K562 (cell line): ENCODE measurements at regions not wholly inside any gene's neighbourhood (a gene's known extent, or its start where the extent isn't known, plus 50 kb on each side); places are given as distances from the start of the nearest gene placed in this dataset.

Experiments
- ARID2 ChIP-seq: fragments of 450-650 bp; IDR thresholded peaks from 2 replicates; pipeline ENCODE4 v1.6.1; 2017; ENCODE audit warnings: antibody characterized with exemption, mild to moderate bottlenecking
- CBFB ChIP-seq: sonication (generic); formaldehyde crosslinking; IDR thresholded peaks from 2 replicates; pipeline ENCODE4 v1.4.0; 2020; ENCODE audit warnings: mild to moderate bottlenecking, missing genetic modification reagents
- CEBPB ChIP-seq: fragments of 450-650 bp; IDR thresholded peaks from 2 replicates; pipeline ENCODE4 v1.6.1; 2016; ENCODE audit warnings: missing genetic modification characterization, missing compliant biosample characterization
- CREB1 ChIP-seq, 2 experiments: sonication (generic) in 1 of 2; formaldehyde crosslinking in 1 of 2; IDR thresholded peaks; 2 replicates each; pipeline versions ENCODE4 v1.6.1 to v1.8.0; 2012 to 2022; ENCODE audit warnings: inconsistent platforms in 1 of 2, mild to moderate bottlenecking in 1 of 2, missing genetic modification reagents in 1 of 2, moderate library complexity in 1 of 2
- FOXK2 ChIP-seq, 2 experiments: fragments of 450-650 bp; IDR thresholded peaks in 1 of 2; conservative IDR thresholded peaks in 1 of 2; 2 replicates each; pipeline ENCODE4 v1.6.1; 2016; ENCODE audit warnings: low read depth in 2 of 2, mild to moderate bottlenecking in 1 of 2
- GABPA ChIP-seq: fragments of 200-800 bp; sonication (Bioruptor generic); conservative IDR thresholded peaks from 2 replicates; pipeline ENCODE4 v1.6.1; 2016; ENCODE audit warnings: low read depth, missing genetic modification characterization, missing compliant biosample characterization
- HDAC1 ChIP-seq, 2 experiments: fragments of 450-650 bp; IDR thresholded peaks; 2 replicates each; pipeline ENCODE4 v1.6.1; 2016 to 2017; ENCODE audit warnings: inconsistent platforms in 1 of 2, mild to moderate bottlenecking in 1 of 2, moderate library complexity in 1 of 2
- HMGN3 ChIP-seq: IDR thresholded peaks from 2 replicates; pipeline ENCODE4 v1.6.1; 2011; ENCODE audit warnings: borderline replicate concordance, low read depth, mild to moderate bottlenecking, mixed read lengths, low read length; ENCODE audit not compliant: insufficient read length; ENCODE audit errors: extremely low read depth
- JUND ChIP-seq, 2 experiments: IDR thresholded peaks; 2 replicates in 1 of 2; 3 replicates in 1 of 2; pipeline ENCODE4 v1.6.1; 2011; ENCODE audit warnings: borderline replicate concordance in 2 of 2, low read depth in 2 of 2, low read length in 2 of 2, improper control_type of control experiment in 1 of 2, missing biosample characterization in 1 of 2, missing genetic modification characterization in 1 of 2, missing genetic modification reagents in 1 of 2
- NEUROD1 ChIP-seq: fragments of 150-350 bp; IDR thresholded peaks from 2 replicates; pipeline ENCODE4 v1.6.1; 2014; ENCODE audit warnings: borderline replicate concordance, low read length, low read depth; ENCODE audit not compliant: partially characterized antibody
- NFIX ChIP-seq: fragments of 250-450 bp; sonication (Bioruptor Pico); IDR thresholded peaks from 2 replicates; pipeline ENCODE4 v1.4.0; 2020; ENCODE audit warnings: low read depth, mild to moderate bottlenecking, moderate library complexity
- NR2C2 ChIP-seq, 2 experiments: fragments of 200-800 bp in 1 of 2; sonication (Bioruptor generic) in 1 of 2; sonication (generic) in 1 of 2; formaldehyde crosslinking in 1 of 2; IDR thresholded peaks; 2 replicates each; pipeline versions ENCODE4 v1.6.1 to v1.8.0; 2016 to 2022; ENCODE audit warnings: mild to moderate bottlenecking in 1 of 2, missing compliant biosample characterization in 1 of 2, missing genetic modification characterization in 1 of 2, missing genetic modification reagents in 1 of 2
- POLR2A ChIP-seq: fragments of 450-650 bp; conservative IDR thresholded peaks from 2 replicates; pipeline ENCODE4 v1.6.1; 2016
- POLR2B ChIP-seq: fragments of 450-650 bp; IDR thresholded peaks from 2 replicates; pipeline ENCODE4 v1.6.1; 2018; ENCODE audit warnings: low read depth; ENCODE audit not compliant: partially characterized antibody
- TBP ChIP-seq: optimal IDR thresholded peaks from 2 replicates; pipeline ENCODE3; 2011; ENCODE audit warnings: low read depth, low read length, improper control_type of control experiment
- ZBTB7A ChIP-seq: IDR thresholded peaks from 2 replicates; pipeline ENCODE4 v1.6.1; 2011; ENCODE audit warnings: low read depth, mild to moderate bottlenecking, low read length, moderate library complexity, borderline replicate concordance; ENCODE audit not compliant: control insufficient read depth
- TF ChIP-seq, protein P1 (sequence below), 3 experiments: fragments of 200-800 bp in 1 of 3; fragments of 250-450 bp in 1 of 3; fragments of 450-650 bp in 1 of 3; sonication (Bioruptor Pico) in 1 of 3; sonication (Bioruptor generic) in 1 of 3; formaldehyde crosslinking in 1 of 3; IDR thresholded peaks; 2 replicates each; pipeline versions ENCODE4 v1.6.1 to v1.8.0; 2016 to 2022; ENCODE audit warnings: mild to moderate bottlenecking in 2 of 3, missing genetic modification characterization in 2 of 3, missing compliant biosample characterization in 1 of 3, moderate library complexity in 1 of 3
- TF ChIP-seq, protein P2 (sequence below): sonication (generic); formaldehyde crosslinking; IDR thresholded peaks from 2 replicates; pipeline ENCODE4 v1.8.1; 2023; ENCODE audit warnings: mild to moderate bottlenecking, missing genetic modification reagents
- TF ChIP-seq, protein P3 (sequence below), 2 experiments: fragments of 450-650 bp; IDR thresholded peaks; 2 replicates each; pipeline ENCODE4 v1.6.1; 2016

DNA sequence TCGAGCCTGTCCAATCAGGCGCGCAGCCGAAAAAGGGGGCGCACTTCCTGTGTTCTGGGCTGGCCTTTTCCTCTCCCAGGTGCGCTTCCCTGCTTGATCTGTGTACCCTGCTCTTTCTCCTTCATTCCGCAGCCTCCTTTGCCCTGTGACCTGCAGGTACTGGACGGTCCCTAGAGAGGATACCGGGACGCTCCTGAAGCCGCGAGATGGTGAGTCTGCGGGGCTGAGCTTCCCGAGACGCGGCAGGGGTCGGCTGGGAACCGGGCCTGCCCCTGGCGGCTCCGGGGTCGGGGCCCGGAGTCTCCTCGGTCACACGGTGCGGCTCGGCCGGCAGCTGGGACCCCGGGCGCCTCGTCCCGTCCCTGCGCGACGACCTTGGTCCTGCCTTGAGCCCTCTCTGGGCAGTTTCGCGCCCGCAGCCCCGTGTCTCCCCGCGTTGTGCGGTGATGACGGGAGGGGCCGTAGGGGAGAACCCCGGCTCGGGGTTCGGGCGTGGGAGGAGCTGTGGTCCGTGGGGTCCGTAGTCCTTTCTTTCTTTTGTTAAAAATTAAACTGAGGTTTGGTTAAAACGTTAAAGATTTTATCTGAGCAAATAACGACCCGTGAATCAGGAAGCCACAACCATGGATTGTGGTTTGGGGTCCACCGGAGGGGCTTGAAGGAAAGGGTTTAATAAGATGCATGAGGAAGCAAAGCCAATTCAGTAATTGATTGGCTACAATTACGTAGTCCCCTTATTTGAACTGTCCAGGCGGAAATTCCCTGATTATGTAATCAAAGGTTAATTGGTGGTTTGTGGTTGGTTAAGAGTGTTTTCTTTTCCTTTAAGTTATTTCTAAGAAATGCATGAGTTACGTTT lies 172.8 kb upstream of the ZNF267 start (continued):
- TF ChIP-seq TBP (peak; percentile 46), FOXK2 (conservative IDR thresholded peaks at IDR 0.05 in 1 of 2, IDR thresholded peaks at IDR 0.05 in 1 of 2; ENCODE audit: low read depth in 2 of 2) (0 out of 4 replicates have a peak, but pooled peaks of 1 of the 2 experiments have one; percentile 19), CEBPB (tag) (peak; percentile 69), NR2C2 (CRISPR knock-in tag; IDR thresholded peaks at IDR 0.05) (no peak), NR2C2 (tag; IDR thresholded peaks at IDR 0.05) (peak; percentile 62), CBFB (CRISPR knock-in tag) (no peak), NFIX (CRISPR knock-in tag) (no peak), CREB1 (IDR thresholded peaks at IDR 0.05) (no peak), CREB1 (CRISPR knock-in tag; IDR thresholded peaks at IDR 0.05) (no peak), POLR2B (peak; percentile 52), HMGN3 (peak; percentile 33), POLR2A (peak; percentile 79), NEUROD1 (peak; percentile 59), ZBTB7A (peak; percentile 50; the same call in 1 of the 2 replicates), JUND (IDR thresholded peaks at IDR 0.05; ENCODE audit: borderline replicate concordance, low read depth, low read length) (0 out of 2 replicates have a peak, but pooled peaks have one; percentile 3), JUND (tag; IDR thresholded peaks at IDR 0.05; ENCODE audit: borderline replicate concordance, low read depth, low read length) (no peak), GABPA (tag) (peak; percentile 78), HDAC1 (IDR thresholded peaks at IDR 0.05) (peak in 1 of 2 experiments; percentile 63; a peak in 2 of 4 replicates), ARID2 (no peak)
- TF ChIP-seq, protein P1, sequence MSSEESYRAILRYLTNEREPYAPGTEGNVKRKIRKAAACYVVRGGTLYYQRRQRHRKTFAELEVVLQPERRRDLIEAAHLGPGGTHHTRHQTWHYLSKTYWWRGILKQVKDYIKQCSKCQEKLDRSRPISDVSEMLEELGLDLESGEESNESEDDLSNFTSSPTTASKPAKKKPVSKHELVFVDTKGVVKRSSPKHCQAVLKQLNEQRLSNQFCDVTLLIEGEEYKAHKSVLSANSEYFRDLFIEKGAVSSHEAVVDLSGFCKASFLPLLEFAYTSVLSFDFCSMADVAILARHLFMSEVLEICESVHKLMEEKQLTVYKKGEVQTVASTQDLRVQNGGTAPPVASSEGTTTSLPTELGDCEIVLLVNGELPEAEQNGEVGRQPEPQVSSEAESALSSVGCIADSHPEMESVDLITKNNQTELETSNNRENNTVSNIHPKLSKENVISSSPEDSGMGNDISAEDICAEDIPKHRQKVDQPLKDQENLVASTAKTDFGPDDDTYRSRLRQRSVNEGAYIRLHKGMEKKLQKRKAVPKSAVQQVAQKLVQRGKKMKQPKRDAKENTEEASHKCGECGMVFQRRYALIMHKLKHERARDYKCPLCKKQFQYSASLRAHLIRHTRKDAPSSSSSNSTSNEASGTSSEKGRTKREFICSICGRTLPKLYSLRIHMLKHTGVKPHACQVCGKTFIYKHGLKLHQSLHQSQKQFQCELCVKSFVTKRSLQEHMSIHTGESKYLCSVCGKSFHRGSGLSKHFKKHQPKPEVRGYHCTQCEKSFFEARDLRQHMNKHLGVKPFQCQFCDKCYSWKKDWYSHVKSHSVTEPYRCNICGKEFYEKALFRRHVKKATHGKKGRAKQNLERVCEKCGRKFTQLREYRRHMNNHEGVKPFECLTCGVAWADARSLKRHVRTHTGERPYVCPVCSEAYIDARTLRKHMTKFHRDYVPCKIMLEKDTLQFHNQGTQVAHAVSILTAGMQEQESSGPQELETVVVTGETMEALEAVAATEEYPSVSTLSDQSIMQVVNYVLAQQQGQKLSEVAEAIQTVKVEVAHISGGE (CRISPR knock-in tag; IDR thresholded peaks at IDR 0.05): no peak
- TF ChIP-seq, protein P2, sequence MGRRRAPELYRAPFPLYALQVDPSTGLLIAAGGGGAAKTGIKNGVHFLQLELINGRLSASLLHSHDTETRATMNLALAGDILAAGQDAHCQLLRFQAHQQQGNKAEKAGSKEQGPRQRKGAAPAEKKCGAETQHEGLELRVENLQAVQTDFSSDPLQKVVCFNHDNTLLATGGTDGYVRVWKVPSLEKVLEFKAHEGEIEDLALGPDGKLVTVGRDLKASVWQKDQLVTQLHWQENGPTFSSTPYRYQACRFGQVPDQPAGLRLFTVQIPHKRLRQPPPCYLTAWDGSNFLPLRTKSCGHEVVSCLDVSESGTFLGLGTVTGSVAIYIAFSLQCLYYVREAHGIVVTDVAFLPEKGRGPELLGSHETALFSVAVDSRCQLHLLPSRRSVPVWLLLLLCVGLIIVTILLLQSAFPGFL (CRISPR knock-in tag): no peak
- TF ChIP-seq, protein P3, sequence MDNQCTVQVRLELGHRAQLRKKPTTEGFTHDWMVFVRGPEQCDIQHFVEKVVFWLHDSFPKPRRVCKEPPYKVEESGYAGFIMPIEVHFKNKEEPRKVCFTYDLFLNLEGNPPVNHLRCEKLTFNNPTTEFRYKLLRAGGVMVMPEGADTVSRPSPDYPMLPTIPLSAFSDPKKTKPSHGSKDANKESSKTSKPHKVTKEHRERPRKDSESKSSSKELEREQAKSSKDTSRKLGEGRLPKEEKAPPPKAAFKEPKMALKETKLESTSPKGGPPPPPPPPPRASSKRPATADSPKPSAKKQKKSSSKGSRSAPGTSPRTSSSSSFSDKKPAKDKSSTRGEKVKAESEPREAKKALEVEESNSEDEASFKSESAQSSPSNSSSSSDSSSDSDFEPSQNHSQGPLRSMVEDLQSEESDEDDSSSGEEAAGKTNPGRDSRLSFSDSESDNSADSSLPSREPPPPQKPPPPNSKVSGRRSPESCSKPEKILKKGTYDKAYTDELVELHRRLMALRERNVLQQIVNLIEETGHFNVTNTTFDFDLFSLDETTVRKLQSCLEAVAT (IDR thresholded peaks at IDR 0.05): 0 out of 4 replicates have a peak, but pooled peaks of 1 of the 2 experiments have one; percentile 43
